Spleen (tissue), 11 donors: ENCODE measurements at regions not wholly inside any gene's neighbourhood (a gene's known extent, or its start where the extent isn't known, plus 50 kb on each side); places are given as distances from the start of the nearest gene placed in this dataset.
"Not testable (repeated sequence)": the region's sequence is repeated elsewhere in the genome, so short reads cannot be mapped to it uniquely, and the experiment has no call there.

Source experiments
- DNase-seq: peaks from one replicate; pipeline ENCODE4 v3.0.0-alpha.2; 2020
- H3K27ac ChIP-seq, 8 donors: fragments of 200-600 bp; sonication (generic) in 7 of 8; 1 replicate in 4 of 8; 2 replicates in 4 of 8; pipeline versions ENCODE4 v1.5.0 to v1.8.0; 2016 to 2021; ENCODE audit warnings: inconsistent platforms in 4 of 8, mild to moderate bottlenecking in 4 of 8, moderate library complexity in 1 of 8
- H3K27me3 ChIP-seq, 7 donors: fragments of 200-600 bp; sonication (generic) in 6 of 7; replicated peaks in 1 of 7; 1 replicate in 4 of 7; 2 replicates in 3 of 7; pipeline versions ENCODE4 v1.5.0 to v1.8.0; 2016 to 2021; ENCODE audit warnings: inconsistent platforms in 3 of 7, mild to moderate bottlenecking in 1 of 7
- H3K36me3 ChIP-seq, 6 donors: fragments of 200-600 bp; sonication (generic) in 5 of 6; 1 replicate in 4 of 6; 2 replicates in 2 of 6; pipeline versions ENCODE4 v1.5.0 to v1.8.0; 2016 to 2021; ENCODE audit warnings: inconsistent platforms in 2 of 6
- H3K4me1 ChIP-seq, 6 donors: fragments of 200-600 bp; sonication (generic) in 5 of 6; 1 replicate in 3 of 6; 2 replicates in 3 of 6; pipeline versions ENCODE4 v1.5.0 to v1.8.0; 2016 to 2021; ENCODE audit warnings: inconsistent platforms in 3 of 6
- H3K4me3 ChIP-seq, 8 donors: fragments of 200-600 bp; sonication (generic) in 7 of 8; 1 replicate in 4 of 8; 2 replicates in 4 of 8; pipeline versions ENCODE4 v1.5.0 to v1.8.0; 2016 to 2021; ENCODE audit warnings: inconsistent platforms in 4 of 8, mild to moderate bottlenecking in 4 of 8, moderate library complexity in 2 of 8
- H3K9me3 ChIP-seq, 8 donors: fragments of 200-600 bp; sonication (generic) in 7 of 8; 1 replicate in 4 of 8; 2 replicates in 4 of 8; pipeline versions ENCODE4 v1.5.0 to v1.8.0; 2016 to 2021; ENCODE audit warnings: inconsistent platforms in 4 of 8
- CTCF ChIP-seq, 11 experiments: fragments of 200-600 bp in 7 of 11; fragments of 450-650 bp in 4 of 11; sonication (generic) in 4 of 11; IDR thresholded peaks in 8 of 11; conservative IDR thresholded peaks in 3 of 11; 1 replicate in 7 of 11; 2 replicates in 4 of 11; pipeline versions ENCODE4 v1.4.0 to v1.8.0; 2016 to 2021; ENCODE audit warnings: antibody characterized with exemption in 11 of 11, inconsistent platforms in 4 of 11, mild to moderate bottlenecking in 1 of 11
- POLR2A ChIP-seq, 3 donors: fragments of 450-650 bp; IDR thresholded peaks; one replicate each; pipeline ENCODE4 v1.5.1; 2017; ENCODE audit warnings: antibody characterized with exemption in 3 of 3, mild to moderate bottlenecking in 1 of 3
- POLR2AphosphoS5 ChIP-seq, 3 donors: sonication (generic); formaldehyde crosslinking; IDR thresholded peaks; one replicate each; pipeline ENCODE4 v1.5.1; 2017; ENCODE audit warnings: antibody characterized with exemption in 3 of 3
- WGBS, 5 donors: extraction: QIAGEN DNeasy Blood & Tissue Kit in 3 of 5; methylation state at CpG; one replicate each; pipeline versions ENCODE4 v1.1.5 to v1.1.7; 2013 to 2018; 5-methylcytosine and 5-hydroxymethylcytosine counted together
- intact Hi-C: fragments of 100-400 bp; cut with DNase I; formaldehyde crosslinking; loops from one replicate; pipeline ENCODE4 v1.15.0; 2023; ENCODE audit warnings: low total_unique reads
- donor health status: healthy with polysubstance abuse.
- donor health status: DM: no; HTN: no; CAD: no; lungs with moderate emphysema.
- donor health status: DM: no; HTN: no; CAD: no.
- donor health status: Bipolar disorder and iron deficiency.
- donor health status: healthy.
- donor health status: DM: no; HTN: no; CAD: no.
- donor health status: DM: yes; HTN: yes; CAD: no.

- peaks cover 0 to 40% (median 28%) of the 10 kb centered on the region in 8 donors for H3K9me3 ChIP-seq
- no peaks in the 10 kb centered on the region for H3K27me3 ChIP-seq
- no peak for DNase-seq
- TF ChIP-seq POLR2A (IDR thresholded peaks at IDR 0.05) (no peak), CTCF (IDR thresholded peaks at IDR 0.05 in 8 of 11, conservative IDR thresholded peaks at IDR 0.05 in 3 of 11) (no peak), POLR2AphosphoS5 (IDR thresholded peaks at IDR 0.05) (no peak)
- no peak overlapping the region for H3K4me3 ChIP-seq
- no peaks in the 10 kb centered on the region for H3K36me3 ChIP-seq
- no peaks in the 10 kb centered on the region for H3K4me1 ChIP-seq
- H3K27ac ChIP-seq, result no peak overlapping the region
- 38 to 69% (median 50%) methylated on average over 1 of the region's 1 CpG for WGBS, 5 donors
- intact Hi-C loops, result no loop called here
These were observed 239.3 kb downstream of the KCNK2 start for GRCh38 chr1:215321802-215322201.

GRCh38 chr1:215323992-215324391 is 241.5 kb downstream of the KCNK2 start:
- peaks cover 0 to 35% (median 26%) of the 10 kb centered on the region in 8 donors for H3K9me3 ChIP-seq
- H3K4me1 ChIP-seq, intact Hi-C loops, H3K27ac ChIP-seq, DNase-seq, H3K4me3 ChIP-seq, H3K27me3 ChIP-seq, H3K36me3 ChIP-seq: not testable (repeated sequence)
- WGBS, 5 donors, result 52 to 89% (median 75%) methylated on average over 3 of the region's 3 CpGs

- Histone ChIP-seq H3K4me3 (no peak overlapping the region), H3K27me3 (no peaks in the 10 kb centered on the region), H3K36me3 (no peaks in the 10 kb centered on the region), H3K27ac (no peak overlapping the region), H3K9me3 (peaks cover 0 to 7% (median 3%) of the 10 kb centered on the region in 8 donors), H3K4me1 (no peaks in the 10 kb centered on the region)
- intact Hi-C loops, result no loop called here
- DNase-seq, result no peak
- no peak for TF ChIP-seq POLR2AphosphoS5 (IDR thresholded peaks at IDR 0.05)
- TF ChIP-seq POLR2A (IDR thresholded peaks at IDR 0.05), result no peak
- TF ChIP-seq CTCF (IDR thresholded peaks at IDR 0.05 in 8 of 11, conservative IDR thresholded peaks at IDR 0.05 in 3 of 11), result no peak
These were observed 236.7 kb upstream of the KCTD3 start for GRCh38 chr1:215330426-215330825.

- Histone ChIP-seq H3K27ac (no peak overlapping the region), H3K9me3 (no peaks in the 10 kb centered on the region), H3K4me1 (no peaks in the 10 kb centered on the region), H3K27me3 (no peaks in the 10 kb centered on the region), H3K36me3 (no peaks in the 10 kb centered on the region), H3K4me3 (no peak overlapping the region)
- no peak for DNase-seq
- intact Hi-C loops, result loop anchor here (10.0 kb wide), 1 partner anchor 160 kb away; no protein-coding TSS in a partner anchor
- TF ChIP-seq POLR2AphosphoS5 (IDR thresholded peaks at IDR 0.05) (no peak), POLR2A (IDR thresholded peaks at IDR 0.05) (no peak), CTCF (IDR thresholded peaks at IDR 0.05 in 8 of 11, conservative IDR thresholded peaks at IDR 0.05 in 3 of 11) (no peak)
These were observed 222.6 kb upstream of the KCTD3 start for GRCh38 chr1:215344539-215344938.

- Histone ChIP-seq H3K9me3 (no peaks in the 10 kb centered on the region), H3K36me3 (no peaks in the 10 kb centered on the region), H3K27ac (no peak overlapping the region), H3K27me3 (no peaks in the 10 kb centered on the region), H3K4me1 (no peaks in the 10 kb centered on the region), H3K4me3 (no peak overlapping the region)
- DNase-seq, result no peak
- no peak for TF ChIP-seq POLR2A (IDR thresholded peaks at IDR 0.05)
- TF ChIP-seq CTCF (IDR thresholded peaks at IDR 0.05 in 8 of 11, conservative IDR thresholded peaks at IDR 0.05 in 3 of 11), result no peak
- TF ChIP-seq POLR2AphosphoS5 (IDR thresholded peaks at IDR 0.05), result no peak
- intact Hi-C loops, result loop anchor here (10.0 kb wide), 1 partner anchor 160 kb away; no protein-coding TSS in a partner anchor
These were observed 221.9 kb upstream of the KCTD3 start for GRCh38 chr1:215345208-215345607.
